Smooth muscle cell (in vitro differentiated cells): ENCODE measurements at regions not wholly inside any gene's neighbourhood (a gene's known extent, or its start where the extent isn't known, plus 50 kb on each side); places are given as distances from the start of the nearest gene placed in this dataset.

Experiments used
- DNase-seq: peaks from one replicate; lab custom pipeline; 2025; ENCODE audit not compliant: unreplicated experiment; lab: John Stamatoyannopoulos, UW
- H2AFZ ChIP-seq: fragments of 200-600 bp; sonication (generic); 2 replicates; pipeline ENCODE4 v1.6.0; 2016; ENCODE audit warnings: antibody characterized with exemption, low read depth, mild to moderate bottlenecking
- H3F3A ChIP-seq: fragments of 200-600 bp; sonication (generic); 2 replicates; pipeline ENCODE4 v1.6.0; 2017; ENCODE audit warnings: antibody characterized with exemption, low read depth
- H3K27ac ChIP-seq: fragments of 200-600 bp; sonication (generic); 2 replicates; pipeline ENCODE4 v1.5.1; 2016; ENCODE audit warnings: low read depth, mild to moderate bottlenecking
- H3K27me3 ChIP-seq: fragments of 200-600 bp; sonication (generic); 2 replicates; pipeline ENCODE4 v1.6.1; 2016; ENCODE audit warnings: low read depth, mild to moderate bottlenecking
- H3K36me3 ChIP-seq: fragments of 200-600 bp; sonication (generic); 2 replicates; pipeline ENCODE4 v1.5.1; 2016; ENCODE audit warnings: low read depth
- H3K4me1 ChIP-seq: fragments of 200-600 bp; sonication (generic); 2 replicates; pipeline ENCODE4 v1.5.1; 2016; ENCODE audit warnings: low read depth
- H3K4me2 ChIP-seq: fragments of 200-600 bp; sonication (generic); 2 replicates; pipeline ENCODE4 v1.6.0; 2016; ENCODE audit warnings: mild to moderate bottlenecking
- H3K4me3 ChIP-seq: fragments of 200-600 bp; sonication (generic); 2 replicates; pipeline ENCODE4 v1.5.1; 2016; ENCODE audit warnings: mild to moderate bottlenecking
- H3K79me2 ChIP-seq: fragments of 200-600 bp; sonication (generic); 2 replicates; pipeline ENCODE4 v1.6.0; 2016; ENCODE audit warnings: low read depth, mild to moderate bottlenecking
- H3K9ac ChIP-seq: fragments of 200-600 bp; sonication (generic); 2 replicates; pipeline ENCODE4 v1.6.0; 2016; ENCODE audit warnings: low read depth
- H3K9me3 ChIP-seq: fragments of 200-600 bp; sonication (generic); replicated peaks from 2 replicates; pipeline ENCODE4 v1.5.1; 2016; ENCODE audit warnings: low read depth
- H4K20me1 ChIP-seq: fragments of 200-600 bp; sonication (generic); 2 replicates; pipeline ENCODE4 v1.6.0; 2016; ENCODE audit warnings: low read depth
- WGBS: methylation state at CpG from one replicate; pipeline ENCODE4 v1.1.7; 2016; ENCODE audit warnings: low lambda C conversion rate; 5-methylcytosine and 5-hydroxymethylcytosine counted together
- TF ChIP-seq, protein P1 (sequence below): fragments of 200-600 bp; sonication (generic); IDR thresholded peaks from 2 replicates; pipeline ENCODE4 v1.5.1; 2017; ENCODE audit warnings: borderline replicate concordance, mild to moderate bottlenecking, antibody characterized with exemption; ENCODE audit not compliant: insufficient read depth, poor library complexity, severe bottlenecking

DNA sequence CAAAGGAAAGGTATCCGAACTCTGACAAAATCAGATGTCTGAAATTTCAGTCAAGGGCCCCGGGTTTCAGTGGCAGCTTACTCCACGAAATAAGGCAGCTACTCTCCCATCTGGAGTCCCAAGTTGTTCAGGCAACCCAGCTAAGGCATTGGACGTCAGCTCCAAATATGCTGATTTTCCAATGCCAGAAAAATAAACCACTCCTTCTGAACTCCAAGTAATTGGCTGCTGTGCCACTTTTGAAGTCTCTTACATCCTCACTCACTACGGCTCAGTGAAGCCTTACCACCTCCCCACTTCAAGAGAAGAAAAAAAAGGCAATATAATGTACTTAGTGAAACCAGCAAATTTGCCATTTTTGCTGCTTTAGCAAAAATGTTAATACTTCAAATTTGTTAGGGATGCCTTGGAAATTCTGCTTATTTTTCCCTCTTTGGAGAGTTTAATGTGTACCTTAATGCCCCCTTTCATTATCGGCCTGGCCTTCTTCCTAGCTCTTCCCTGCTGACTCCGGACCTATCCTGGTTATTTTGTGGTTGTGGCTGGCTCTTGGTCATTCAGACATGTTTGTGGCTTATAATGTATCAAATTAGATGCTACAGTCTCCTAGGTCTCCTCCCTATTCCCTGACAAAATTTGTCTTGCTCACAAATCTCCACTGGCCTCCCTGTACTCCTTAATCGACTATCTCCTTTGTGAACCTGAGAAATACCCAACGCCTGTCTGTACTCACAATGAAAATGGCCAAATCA, 589.2 kb upstream of the ZEB2 start:
- TF ChIP-seq, protein P1, sequence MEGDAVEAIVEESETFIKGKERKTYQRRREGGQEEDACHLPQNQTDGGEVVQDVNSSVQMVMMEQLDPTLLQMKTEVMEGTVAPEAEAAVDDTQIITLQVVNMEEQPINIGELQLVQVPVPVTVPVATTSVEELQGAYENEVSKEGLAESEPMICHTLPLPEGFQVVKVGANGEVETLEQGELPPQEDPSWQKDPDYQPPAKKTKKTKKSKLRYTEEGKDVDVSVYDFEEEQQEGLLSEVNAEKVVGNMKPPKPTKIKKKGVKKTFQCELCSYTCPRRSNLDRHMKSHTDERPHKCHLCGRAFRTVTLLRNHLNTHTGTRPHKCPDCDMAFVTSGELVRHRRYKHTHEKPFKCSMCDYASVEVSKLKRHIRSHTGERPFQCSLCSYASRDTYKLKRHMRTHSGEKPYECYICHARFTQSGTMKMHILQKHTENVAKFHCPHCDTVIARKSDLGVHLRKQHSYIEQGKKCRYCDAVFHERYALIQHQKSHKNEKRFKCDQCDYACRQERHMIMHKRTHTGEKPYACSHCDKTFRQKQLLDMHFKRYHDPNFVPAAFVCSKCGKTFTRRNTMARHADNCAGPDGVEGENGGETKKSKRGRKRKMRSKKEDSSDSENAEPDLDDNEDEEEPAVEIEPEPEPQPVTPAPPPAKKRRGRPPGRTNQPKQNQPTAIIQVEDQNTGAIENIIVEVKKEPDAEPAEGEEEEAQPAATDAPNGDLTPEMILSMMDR: no peak
- Histone ChIP-seq H3K4me1 (no peaks in the 10 kb centered on the region), H3K27me3 (no peaks in the 10 kb centered on the region), H4K20me1 (no peaks in the 10 kb centered on the region), H3K9ac (no peak overlapping the region), H3F3A (no peaks in the 10 kb centered on the region), H2AFZ (no peak overlapping the region), H3K4me2 (no peak overlapping the region), H3K36me3 (no peaks in the 10 kb centered on the region), H3K79me2 (no peaks in the 10 kb centered on the region), H3K4me3 (no peak overlapping the region), H3K27ac (no peak overlapping the region), H3K9me3 (no peaks in the 10 kb centered on the region)
- DNase-seq: no peak
- WGBS: 92% methylated on average over 9 of the region's 9 CpGs

DNA sequence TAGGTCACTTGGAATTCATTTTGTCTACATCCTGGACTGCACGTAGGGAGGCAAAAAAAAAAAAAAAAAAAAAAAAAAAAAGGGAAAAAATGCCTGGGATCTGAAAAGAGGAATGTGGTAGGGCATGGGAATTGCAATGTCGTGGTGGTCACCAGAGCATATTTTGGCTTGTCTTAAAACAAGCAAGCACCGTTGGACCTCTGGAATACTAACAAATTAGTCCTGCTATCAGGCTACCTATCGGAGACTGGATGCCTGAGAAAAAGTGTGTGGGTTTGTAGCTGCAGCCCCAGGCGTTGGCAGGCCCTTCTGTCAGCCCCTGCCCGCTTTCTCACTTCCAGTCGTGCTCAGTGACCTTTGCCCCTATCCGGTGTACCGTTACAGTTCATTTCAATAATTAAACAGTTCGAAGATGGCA, 588.5 kb upstream of the ZEB2 start:
- Histone ChIP-seq H3K4me2 (no peak overlapping the region), H3K79me2 (no peaks in the 10 kb centered on the region), H3K4me1 (no peaks in the 10 kb centered on the region), H3K27me3 (no peaks in the 10 kb centered on the region), H3K36me3 (no peaks in the 10 kb centered on the region), H3K9ac (no peak overlapping the region), H3F3A (no peaks in the 10 kb centered on the region), H2AFZ (no peak overlapping the region), H3K27ac (no peak overlapping the region), H3K9me3 (no peaks in the 10 kb centered on the region), H4K20me1 (no peaks in the 10 kb centered on the region), H3K4me3 (no peak overlapping the region)
- WGBS: 59% methylated on average over 10 of the region's 10 CpGs
- TF ChIP-seq, protein P1: no peak
- no peak for DNase-seq

DNA sequence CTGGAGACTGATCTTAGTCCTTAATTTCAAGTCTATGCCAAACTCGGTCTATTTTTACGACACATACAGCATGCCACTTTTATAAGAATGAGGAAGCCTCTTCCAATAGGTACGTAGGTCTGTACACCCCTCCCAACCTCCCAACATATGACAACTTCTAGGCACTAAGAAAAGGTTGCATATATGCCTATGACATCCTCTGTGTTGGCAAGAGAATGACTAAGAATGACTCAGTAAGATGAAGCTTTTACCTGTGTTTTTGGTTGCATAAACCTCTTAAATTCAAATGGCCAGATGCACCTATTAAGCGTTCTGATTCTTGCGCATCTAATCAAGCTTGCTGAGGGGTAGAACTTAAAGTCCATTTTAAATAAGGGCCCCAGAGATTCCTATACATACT, 586.4 kb upstream of the ZEB2 start:
- 91% methylated on average over 5 of the region's 5 CpGs for WGBS
- Histone ChIP-seq H3K4me3 (no peak overlapping the region), H3K27ac (no peak overlapping the region), H3K9ac (no peak overlapping the region), H4K20me1 (no peaks in the 10 kb centered on the region), H3K79me2 (no peaks in the 10 kb centered on the region), H3K9me3 (no peaks in the 10 kb centered on the region), H3F3A (no peaks in the 10 kb centered on the region), H3K4me2 (no peak overlapping the region), H2AFZ (no peak overlapping the region), H3K27me3 (no peaks in the 10 kb centered on the region), H3K4me1 (no peaks in the 10 kb centered on the region), H3K36me3 (no peaks in the 10 kb centered on the region)
- TF ChIP-seq, protein P1: no peak
- no peak for DNase-seq

DNA sequence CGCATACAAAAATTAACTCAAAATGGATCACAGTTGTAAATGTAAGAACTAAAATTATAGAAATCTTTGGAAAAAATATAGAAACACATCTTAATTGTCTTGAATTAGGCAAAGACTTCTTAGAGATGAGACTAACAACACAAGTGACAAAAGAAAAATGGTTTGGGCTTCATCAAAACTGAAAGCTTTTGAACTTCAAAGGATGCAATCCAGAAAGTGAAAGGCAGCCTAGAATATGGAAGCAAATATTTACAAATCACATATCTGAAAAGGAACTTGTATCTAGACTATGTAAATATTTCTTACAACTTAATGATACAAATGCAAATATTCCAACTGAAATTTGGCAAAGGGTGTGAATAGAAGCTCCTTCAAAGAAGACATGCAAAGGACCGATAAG, 582.8 kb upstream of the ZEB2 start:
- Histone ChIP-seq H4K20me1 (no peaks in the 10 kb centered on the region), H2AFZ (no peak overlapping the region), H3K4me1 (no peaks in the 10 kb centered on the region), H3K79me2 (no peaks in the 10 kb centered on the region), H3K9me3 (no peaks in the 10 kb centered on the region), H3K36me3 (no peaks in the 10 kb centered on the region), H3K9ac (no peak overlapping the region), H3F3A (no peaks in the 10 kb centered on the region), H3K27ac (no peak overlapping the region), H3K4me3 (no peak overlapping the region), H3K27me3 (no peaks in the 10 kb centered on the region), H3K4me2 (no peak overlapping the region)
- TF ChIP-seq, protein P1: no peak
- 98% methylated on average over 2 of the region's 2 CpGs for WGBS
- no peak for DNase-seq
